K562 (cell line): ENCODE measurements at regions not wholly inside any gene's neighbourhood (a gene's known extent, or its start where the extent isn't known, plus 50 kb on each side); places are given as distances from the start of the nearest gene placed in this dataset.

Source experiments
- ATAC-seq: fragments of 200-7000 bp; cut with Tn5 transposase; 3 replicates; pipeline ENCODE4 v1.9.1; 2020; ENCODE audit warnings: moderate library complexity
- BruUV-seq: library from RNA; stranded (reverse); fragments of 400-500 nt; replicated peaks from 2 replicates; lab custom pipeline; 2021; lab: Mats Ljungman, UMichigan
- CTCF ChIA-PET: fragments of 300-600 bp; formaldehyde crosslinking; extraction: SDS; loops from one replicate; lab custom pipeline; 2021; ENCODE audit warnings: low intra/inter-chr PET ratio; lab: Yijun Ruan, JAX
- POLR2A ChIA-PET: fragments of 300-600, 350-650 bp; sonication (Branson Sonifier 250); formaldehyde crosslinking; extraction: SDS; loops from one replicate; lab custom pipeline; 2021; ENCODE audit warnings: antibody characterized with exemption, inconsistent platforms; lab: Yijun Ruan, JAX
- DNase-seq, 4 experiments: peaks; one replicate each; pipeline versions ENCODE4 v3.0.0 to v3.0.0-alpha.2; 2011 to 2018; ENCODE audit warnings: low spot score in 3 of 4, mixed read lengths in 3 of 4; ENCODE audit errors: extremely low read depth in 1 of 4
- FAIRE-seq: peaks from 2 replicates; lab custom pipeline; 2011; peaks lifted over from hg19 to GRCh38; lab: Jason Lieb, UNC
- H2AFZ ChIP-seq: 2 replicates; pipeline ENCODE4 v1.6.0; 2011; ENCODE audit warnings: low read depth, low read length, control low read depth, inconsistent platforms
- H3K27ac ChIP-seq: fragments of 200-600 bp; 3 replicates; pipeline ENCODE4 v1.8.0; 2011; ENCODE audit warnings: low read depth, mild to moderate bottlenecking, control low read depth, inconsistent platforms, low read length, moderate library complexity, mixed read lengths; ENCODE audit errors: extremely low read depth
- H3K27me3 ChIP-seq, 2 experiments: fragments of 300-600 bp in 1 of 2; 2 replicates in 1 of 2; 3 replicates in 1 of 2; pipeline versions ENCODE4 v1.6.0 to v1.8.0; 2011; ENCODE audit warnings: inconsistent platforms in 2 of 2, low read length in 2 of 2, mild to moderate bottlenecking in 1 of 2, mixed read lengths in 1 of 2, moderate library complexity in 1 of 2; ENCODE audit not compliant: control insufficient read depth in 2 of 2, insufficient read depth in 2 of 2
- H3K36me3 ChIP-seq: fragments of 300-600 bp; 3 replicates; pipeline ENCODE4 v1.8.0; 2011; ENCODE audit warnings: mild to moderate bottlenecking, low read length, inconsistent platforms; ENCODE audit not compliant: control insufficient read depth, insufficient read depth
- H3K4me1 ChIP-seq, 2 experiments: fragments of 200-600 bp in 1 of 2; replicated peaks in 1 of 2; 2 replicates in 1 of 2; 3 replicates in 1 of 2; pipeline versions ENCODE4 v1.5.1 to v1.8.0; 2011; ENCODE audit warnings: inconsistent platforms in 2 of 2, low read length in 2 of 2, mild to moderate bottlenecking in 1 of 2, mixed read lengths in 1 of 2, moderate library complexity in 1 of 2; ENCODE audit not compliant: control insufficient read depth in 2 of 2, insufficient read depth in 2 of 2
- H3K4me2 ChIP-seq: 2 replicates; pipeline ENCODE4 v1.6.1; 2011; ENCODE audit warnings: low read length, control low read depth, inconsistent platforms, mixed read lengths; ENCODE audit not compliant: insufficient read depth
- H3K4me3 ChIP-seq: fragments of 200-600 bp; sonication (generic), shearing (Covaris generic); 2 replicates; pipeline ENCODE4 v1.5.1; 2016; ENCODE audit warnings: control low read depth, inconsistent platforms
- H3K79me2 ChIP-seq: fragments of 200-600 bp; 3 replicates; pipeline ENCODE4 v1.8.0; 2011; ENCODE audit warnings: low read length, inconsistent platforms; ENCODE audit not compliant: control insufficient read depth, insufficient read depth
- H3K9ac ChIP-seq, 2 experiments: 2 replicates each; pipeline versions ENCODE4 v1.6.0 to v1.6.1; 2011; ENCODE audit warnings: low read depth in 2 of 2, low read length in 2 of 2, control low read depth in 1 of 2, inconsistent platforms in 1 of 2, mild to moderate bottlenecking in 1 of 2, mixed read lengths in 1 of 2; ENCODE audit not compliant: insufficient read depth in 1 of 2
- H3K9me1 ChIP-seq: one replicate; pipeline ENCODE4 v1.6.0; 2011; ENCODE audit warnings: inconsistent platforms, mild to moderate bottlenecking, low read length, moderate library complexity; ENCODE audit not compliant: control insufficient read depth, insufficient read depth
- H3K9me3 ChIP-seq: replicated peaks from 2 replicates; pipeline ENCODE4 v1.5.1; 2011; ENCODE audit warnings: low read depth, low read length, inconsistent platforms; ENCODE audit not compliant: control insufficient read depth, insufficient read depth
- H4K20me1 ChIP-seq: replicated peaks from 2 replicates; pipeline ENCODE4 v1.6.1; 2011; ENCODE audit warnings: low read length, inconsistent platforms, mixed read lengths; ENCODE audit not compliant: control insufficient read depth, insufficient read depth
- ARNT ChIP-seq, 2 experiments: fragments of 450-650 bp; IDR thresholded peaks; 2 replicates each; pipeline ENCODE4 v1.6.1; 2016; ENCODE audit warnings: mild to moderate bottlenecking in 1 of 2
- CHCHD3 ChIP-seq: fragments of 250-450 bp; sonication (Bioruptor Pico); IDR thresholded peaks from 2 replicates; pipeline ENCODE4 v2.1.2; 2022; ENCODE audit warnings: mild to moderate bottlenecking
- FOXP1 ChIP-seq: sonication (generic); formaldehyde crosslinking; IDR thresholded peaks from 2 replicates; pipeline ENCODE4 v1.8.0; 2022; ENCODE audit warnings: mild to moderate bottlenecking, missing genetic modification reagents
- NFRKB ChIP-seq: fragments of 450-650 bp; IDR thresholded peaks from 2 replicates; pipeline ENCODE4 v1.6.1; 2016; ENCODE audit warnings: low read depth
- PTBP1 ChIP-seq: fragments of 200-400 bp; formaldehyde crosslinking; IDR thresholded peaks from 2 replicates; pipeline ENCODE4 v1.6.1; 2017; ENCODE audit warnings: low read depth, low read length
- SETDB1 ChIP-seq: IDR thresholded peaks from one replicate; pipeline ENCODE4 v1.6.1; 2012; ENCODE audit warnings: low read length, control low read depth, inconsistent platforms
- ZFP36 ChIP-seq: fragments of 150-350 bp; IDR thresholded peaks from 2 replicates; pipeline ENCODE4 v1.6.1; 2018; ENCODE audit warnings: low read length, low read depth; ENCODE audit not compliant: partially characterized antibody
- ZNF174 ChIP-seq: fragments of 250-450 bp; sonication (Bioruptor Pico); IDR thresholded peaks from 2 replicates; pipeline ENCODE4 v1.4.0; 2020; ENCODE audit warnings: mild to moderate bottlenecking
- ZNF589 ChIP-seq: fragments of 200-800 bp; sonication (Bioruptor generic); IDR thresholded peaks from 2 replicates; pipeline ENCODE4 v1.6.1; 2016; ENCODE audit warnings: low read depth, missing genetic modification characterization, missing compliant biosample characterization
- WGBS: fragments of 100-300 bp; shearing (Covaris generic); methylation state at CpG from one replicate; pipeline ENCODE4 v1.1.6; 2016; ENCODE audit warnings: low coverage, mixed read lengths; ENCODE audit not compliant: insufficient coverage; ENCODE audit errors: missing lambda C conversion rate; 5-methylcytosine and 5-hydroxymethylcytosine counted together
- in situ Hi-C: fragments of 300-500 bp; cut with MboI; formaldehyde crosslinking; loops from 4 replicates; pipeline ENCODE4 v1.15.0; 2018; ENCODE audit warnings: inconsistent platforms, mixed read lengths
- intact Hi-C: fragments of 100-400 bp; cut with micrococcal nuclease; formaldehyde crosslinking; loops from 2 replicates; pipeline ENCODE4 v1.14.2; 2022
- TF ChIP-seq, protein P1 (sequence below): IDR thresholded peaks from 2 replicates; pipeline ENCODE4 v1.6.1; 2011; ENCODE audit warnings: borderline replicate concordance, low read depth, mild to moderate bottlenecking, moderate library complexity, low read length; ENCODE audit not compliant: insufficient read depth, poor library complexity, severe bottlenecking
- TF ChIP-seq, protein P2 (sequence below): fragments of 200-800 bp; sonication (Bioruptor generic); IDR thresholded peaks from 2 replicates; pipeline ENCODE4 v1.6.1; 2016; ENCODE audit warnings: missing genetic modification characterization, missing compliant biosample characterization

DNA sequence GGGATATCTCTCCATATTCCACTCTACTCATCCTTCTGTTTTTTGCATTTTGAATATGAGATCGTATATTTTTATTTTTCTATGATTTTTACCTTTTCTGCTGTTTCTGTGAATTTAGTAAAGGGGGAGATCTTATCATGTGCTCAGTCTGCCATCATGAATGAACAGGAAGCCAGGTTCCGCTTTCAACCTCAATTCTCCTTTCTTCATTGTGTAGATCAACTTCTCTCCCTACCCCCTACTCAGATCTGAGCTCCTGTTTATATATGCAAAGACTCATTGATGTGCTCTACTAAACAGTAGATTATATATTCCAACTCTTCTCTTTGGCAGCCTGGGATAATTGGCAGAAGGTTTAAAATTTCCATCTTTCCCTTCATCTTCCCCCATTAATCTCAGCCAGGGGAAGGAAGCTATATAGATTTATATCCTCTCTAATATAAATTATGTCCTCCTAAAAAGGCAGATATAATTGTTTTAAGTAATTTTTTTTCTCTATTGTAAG, 336.7 kb upstream of the PLET1 start:
- no peaks in the 10 kb centered on the region for H4K20me1 ChIP-seq
- 0% methylated on average over 2 of the region's 2 CpGs for WGBS
- no peaks in the 10 kb centered on the region for H3K9me1 ChIP-seq
- no peak overlapping the region for H3K4me3 ChIP-seq
- H3K9ac ChIP-seq, result no peak overlapping the region
- intact Hi-C loops, result no loop called here
- no peak overlapping the region for H2AFZ ChIP-seq
- no peaks in the 10 kb centered on the region for H3K27me3 ChIP-seq
- TF ChIP-seq CHCHD3 (no peak), PTBP1 (no peak), NFRKB (no peak), ZNF589 (CRISPR knock-in tag) (no peak)
- no peaks in the 10 kb centered on the region for H3K9me3 ChIP-seq
- CTCF ChIA-PET, result no interaction called here
- H3K4me1 ChIP-seq, result no peaks in the 10 kb centered on the region
- FAIRE-seq (no peak), ATAC-seq (no peak), DNase-seq (no peak)
- POLR2A ChIA-PET, result no interaction called here
- in situ Hi-C loops, result no loop called here
- H3K4me2 ChIP-seq, result no peak overlapping the region
- no peaks in the 10 kb centered on the region for H3K36me3 ChIP-seq
- no peaks in the 10 kb centered on the region for H3K79me2 ChIP-seq
- H3K27ac ChIP-seq, result no peak overlapping the region
- no TSS peak for BruUV-seq

DNA sequence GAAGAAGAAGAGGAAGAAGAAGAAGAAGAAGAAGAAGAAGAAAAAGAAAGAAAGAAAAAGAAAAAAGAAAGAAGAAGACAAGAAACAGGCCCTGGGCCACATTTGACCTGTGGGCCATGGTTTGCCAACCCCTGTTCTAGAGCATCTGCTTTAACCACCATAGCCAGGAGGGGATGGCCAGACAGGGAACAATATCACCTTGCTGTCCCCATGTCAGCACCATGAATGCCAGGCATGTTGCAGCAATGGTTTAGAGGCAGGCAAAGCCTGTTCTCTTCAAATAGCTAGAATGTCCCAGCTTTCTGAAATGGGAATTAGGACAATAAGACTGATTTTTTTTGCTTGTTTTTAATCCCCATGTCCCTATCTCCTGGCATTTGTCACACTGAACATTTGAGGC, 338.6 kb upstream of the PLET1 start:
- DNase-seq, result no peak
- ChIA-PET CTCF (no interaction called here), POLR2A (no interaction called here)
- in situ Hi-C loops (no loop called here), intact Hi-C loops (no loop called here)
- Histone ChIP-seq H3K9ac (no peak overlapping the region), H2AFZ (no peak overlapping the region), H3K9me1 (no peaks in the 10 kb centered on the region), H3K27ac (no peak overlapping the region), H3K4me1 (no peaks in the 10 kb centered on the region), H3K36me3 (no peaks in the 10 kb centered on the region), H3K9me3 (no peaks in the 10 kb centered on the region), H3K4me3 (no peak overlapping the region), H3K79me2 (no peaks in the 10 kb centered on the region), H3K27me3 (no peaks in the 10 kb centered on the region), H4K20me1 (no peaks in the 10 kb centered on the region), H3K4me2 (no peak overlapping the region)
- FAIRE-seq, result no peak
- ATAC-seq, result no peak
- BruUV-seq, result no TSS peak
- TF ChIP-seq, protein P1, sequence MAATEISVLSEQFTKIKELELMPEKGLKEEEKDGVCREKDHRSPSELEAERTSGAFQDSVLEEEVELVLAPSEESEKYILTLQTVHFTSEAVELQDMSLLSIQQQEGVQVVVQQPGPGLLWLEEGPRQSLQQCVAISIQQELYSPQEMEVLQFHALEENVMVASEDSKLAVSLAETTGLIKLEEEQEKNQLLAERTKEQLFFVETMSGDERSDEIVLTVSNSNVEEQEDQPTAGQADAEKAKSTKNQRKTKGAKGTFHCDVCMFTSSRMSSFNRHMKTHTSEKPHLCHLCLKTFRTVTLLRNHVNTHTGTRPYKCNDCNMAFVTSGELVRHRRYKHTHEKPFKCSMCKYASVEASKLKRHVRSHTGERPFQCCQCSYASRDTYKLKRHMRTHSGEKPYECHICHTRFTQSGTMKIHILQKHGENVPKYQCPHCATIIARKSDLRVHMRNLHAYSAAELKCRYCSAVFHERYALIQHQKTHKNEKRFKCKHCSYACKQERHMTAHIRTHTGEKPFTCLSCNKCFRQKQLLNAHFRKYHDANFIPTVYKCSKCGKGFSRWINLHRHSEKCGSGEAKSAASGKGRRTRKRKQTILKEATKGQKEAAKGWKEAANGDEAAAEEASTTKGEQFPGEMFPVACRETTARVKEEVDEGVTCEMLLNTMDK, result no peak
- no peak for TF ChIP-seq ARNT (IDR thresholded peaks at IDR 0.05)
- TF ChIP-seq FOXP1 (CRISPR knock-in tag), result no peak
- no peak for TF ChIP-seq SETDB1
- TF ChIP-seq ZFP36, result no peak
- TF ChIP-seq ZNF174 (CRISPR knock-in tag), result no peak
- TF ChIP-seq, protein P2, sequence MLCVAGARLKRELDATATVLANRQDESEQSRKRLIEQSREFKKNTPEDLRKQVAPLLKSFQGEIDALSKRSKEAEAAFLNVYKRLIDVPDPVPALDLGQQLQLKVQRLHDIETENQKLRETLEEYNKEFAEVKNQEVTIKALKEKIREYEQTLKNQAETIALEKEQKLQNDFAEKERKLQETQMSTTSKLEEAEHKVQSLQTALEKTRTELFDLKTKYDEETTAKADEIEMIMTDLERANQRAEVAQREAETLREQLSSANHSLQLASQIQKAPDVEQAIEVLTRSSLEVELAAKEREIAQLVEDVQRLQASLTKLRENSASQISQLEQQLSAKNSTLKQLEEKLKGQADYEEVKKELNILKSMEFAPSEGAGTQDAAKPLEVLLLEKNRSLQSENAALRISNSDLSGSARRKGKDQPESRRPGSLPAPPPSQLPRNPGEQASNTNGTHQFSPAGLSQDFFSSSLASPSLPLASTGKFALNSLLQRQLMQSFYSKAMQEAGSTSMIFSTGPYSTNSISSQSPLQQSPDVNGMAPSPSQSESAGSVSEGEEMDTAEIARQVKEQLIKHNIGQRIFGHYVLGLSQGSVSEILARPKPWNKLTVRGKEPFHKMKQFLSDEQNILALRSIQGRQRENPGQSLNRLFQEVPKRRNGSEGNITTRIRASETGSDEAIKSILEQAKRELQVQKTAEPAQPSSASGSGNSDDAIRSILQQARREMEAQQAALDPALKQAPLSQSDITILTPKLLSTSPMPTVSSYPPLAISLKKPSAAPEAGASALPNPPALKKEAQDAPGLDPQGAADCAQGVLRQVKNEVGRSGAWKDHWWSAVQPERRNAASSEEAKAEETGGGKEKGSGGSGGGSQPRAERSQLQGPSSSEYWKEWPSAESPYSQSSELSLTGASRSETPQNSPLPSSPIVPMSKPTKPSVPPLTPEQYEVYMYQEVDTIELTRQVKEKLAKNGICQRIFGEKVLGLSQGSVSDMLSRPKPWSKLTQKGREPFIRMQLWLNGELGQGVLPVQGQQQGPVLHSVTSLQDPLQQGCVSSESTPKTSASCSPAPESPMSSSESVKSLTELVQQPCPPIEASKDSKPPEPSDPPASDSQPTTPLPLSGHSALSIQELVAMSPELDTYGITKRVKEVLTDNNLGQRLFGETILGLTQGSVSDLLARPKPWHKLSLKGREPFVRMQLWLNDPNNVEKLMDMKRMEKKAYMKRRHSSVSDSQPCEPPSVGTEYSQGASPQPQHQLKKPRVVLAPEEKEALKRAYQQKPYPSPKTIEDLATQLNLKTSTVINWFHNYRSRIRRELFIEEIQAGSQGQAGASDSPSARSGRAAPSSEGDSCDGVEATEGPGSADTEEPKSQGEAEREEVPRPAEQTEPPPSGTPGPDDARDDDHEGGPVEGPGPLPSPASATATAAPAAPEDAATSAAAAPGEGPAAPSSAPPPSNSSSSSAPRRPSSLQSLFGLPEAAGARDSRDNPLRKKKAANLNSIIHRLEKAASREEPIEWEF (CRISPR knock-in tag), result no peak
